HuH-7.5 (cell line): ENCODE measurements at regions not wholly inside any gene's neighbourhood (a gene's known extent, or its start where the extent isn't known, plus 50 kb on each side); places are given as distances from the start of the nearest gene placed in this dataset.
"Not testable (repeated sequence)": the region's sequence is repeated elsewhere in the genome, so short reads cannot be mapped to it uniquely, and the experiment has no call there.

Experiments
- DNase-seq: peaks from one replicate; pipeline ENCODE4 v3.0.0; 2011; ENCODE audit warnings: low spot score

DNA sequence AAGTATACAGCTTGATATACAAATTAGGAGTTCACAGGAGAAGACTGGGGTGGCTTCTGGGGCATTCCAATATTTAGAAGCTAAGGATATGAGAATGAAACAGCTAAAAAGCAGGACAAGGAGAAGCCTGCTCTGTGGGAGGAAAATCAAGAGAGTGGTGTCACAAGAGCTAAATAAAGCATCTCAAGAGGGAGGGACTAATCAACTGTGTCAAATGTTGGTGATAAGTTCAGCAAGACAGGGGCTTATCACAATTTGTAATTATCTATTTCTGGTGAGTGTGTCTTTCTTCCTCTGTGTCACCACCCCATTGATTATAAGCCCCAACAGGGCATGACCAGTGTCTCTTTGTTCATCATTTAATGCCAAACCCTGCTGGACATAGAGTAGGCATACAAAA, 295.8 kb upstream of the DUSP10 start:
- no peak for DNase-seq

DNA sequence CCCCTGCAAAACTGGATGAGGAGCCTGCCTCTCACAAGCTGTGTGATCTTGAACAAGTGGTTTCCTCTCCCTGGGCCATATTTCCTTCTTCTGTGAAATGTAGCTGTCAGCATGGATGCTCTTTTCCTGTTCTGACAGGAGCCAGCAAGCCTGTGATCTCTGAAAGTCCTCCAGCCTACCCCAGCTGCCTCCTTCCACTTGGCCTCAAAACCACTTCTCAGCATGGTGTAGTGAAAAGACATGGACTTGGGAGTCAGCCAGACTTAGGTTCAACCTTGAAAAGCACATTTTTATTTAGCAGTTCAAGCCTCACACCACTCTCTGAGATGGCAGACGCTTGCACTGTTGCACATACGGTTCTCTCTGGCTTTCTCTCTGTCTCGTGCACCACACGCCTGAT, 292.9 kb upstream of the DUSP10 start:
- DNase-seq = no peak

- no peak for DNase-seq
Observed at GRCh38 chr1:222033450-222033849, 291.6 kb upstream of the DUSP10 start.

DNA sequence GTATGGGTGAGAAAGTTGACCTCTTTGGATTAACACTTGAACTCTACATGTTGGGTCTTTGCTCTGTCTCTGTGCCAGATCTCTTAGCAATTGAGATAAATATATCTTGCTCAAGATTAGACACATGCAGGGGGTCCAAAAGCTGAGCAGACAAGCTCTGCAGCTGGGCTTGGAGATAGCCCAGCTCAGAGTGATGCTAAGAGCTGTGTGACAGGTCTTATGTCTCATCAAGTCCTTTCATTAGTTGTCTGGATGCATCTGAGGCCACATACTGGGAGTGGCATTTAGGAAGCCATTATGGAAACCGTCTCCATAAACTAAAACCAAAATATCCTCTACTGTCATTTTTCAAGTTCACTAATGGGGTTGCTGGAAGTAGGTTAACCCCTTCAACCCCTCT, 289.4 kb upstream of the DUSP10 start:
- DNase-seq = no peak

DNA sequence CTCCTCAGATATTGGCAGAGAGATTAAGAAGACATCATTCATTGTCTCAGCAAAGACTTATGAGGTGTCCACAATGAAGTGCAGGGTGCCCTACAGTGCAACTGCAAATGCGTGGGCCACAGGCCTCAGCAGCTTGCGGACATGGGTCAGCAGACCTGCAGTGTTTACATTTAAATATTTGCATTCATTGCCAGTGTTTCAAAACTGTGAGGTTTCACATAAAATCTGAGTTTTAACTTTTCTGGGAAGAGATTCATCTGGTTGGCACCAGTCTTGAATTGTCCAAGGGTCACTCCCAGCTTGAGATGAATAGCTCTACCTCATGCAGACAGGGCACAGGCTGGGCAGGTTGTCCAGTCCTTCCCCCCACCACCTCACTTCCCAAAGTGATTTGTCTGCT, 286.8 kb upstream of the DUSP10 start:
- no peak for DNase-seq

- no peak for DNase-seq
Observed at GRCh38 chr1:222028116-222028515, 286.2 kb upstream of the DUSP10 start.

GRCh38 chr1:222026280-222026679, 284.4 kb upstream of the DUSP10 start:
- DNase-seq = no peak

GRCh38 chr1:222023025-222023424, 281.1 kb upstream of the DUSP10 start:
- no peak for DNase-seq

GRCh38 chr1:222021129-222021528, 279.2 kb upstream of the DUSP10 start:
- no peak for DNase-seq

DNA sequence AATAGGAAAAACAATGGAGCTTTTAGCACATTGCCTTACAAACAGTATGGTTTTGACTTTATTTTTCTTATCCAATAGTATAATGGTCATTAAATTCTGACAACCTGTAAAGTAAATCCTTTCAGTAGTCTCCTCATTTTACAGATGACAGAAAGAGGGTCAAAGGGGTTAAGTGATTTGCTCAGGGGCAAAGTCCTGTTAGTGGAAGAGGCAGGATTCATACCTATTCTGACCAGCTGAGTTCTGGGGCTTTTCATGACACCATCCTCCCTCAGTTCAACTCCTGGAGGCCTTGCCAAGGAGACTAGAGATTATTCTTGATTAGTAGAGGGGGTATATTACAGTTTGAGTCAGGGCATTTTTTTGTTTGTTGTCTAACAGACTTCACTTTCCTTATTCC, 278.7 kb upstream of the DUSP10 start:
- DNase-seq = no peak

- DNase-seq = no peak
Observed at GRCh38 chr1:222019029-222019428, 277.1 kb upstream of the DUSP10 start.

- DNase-seq = no peak
Observed at GRCh38 chr1:222018041-222018440, 276.2 kb upstream of the DUSP10 start.

- DNase-seq = no peak
Observed at GRCh38 chr1:222015686-222016085, 273.8 kb upstream of the DUSP10 start.

GRCh38 chr1:222014001-222014400, 272.1 kb upstream of the DUSP10 start:
- DNase-seq = no peak

DNA sequence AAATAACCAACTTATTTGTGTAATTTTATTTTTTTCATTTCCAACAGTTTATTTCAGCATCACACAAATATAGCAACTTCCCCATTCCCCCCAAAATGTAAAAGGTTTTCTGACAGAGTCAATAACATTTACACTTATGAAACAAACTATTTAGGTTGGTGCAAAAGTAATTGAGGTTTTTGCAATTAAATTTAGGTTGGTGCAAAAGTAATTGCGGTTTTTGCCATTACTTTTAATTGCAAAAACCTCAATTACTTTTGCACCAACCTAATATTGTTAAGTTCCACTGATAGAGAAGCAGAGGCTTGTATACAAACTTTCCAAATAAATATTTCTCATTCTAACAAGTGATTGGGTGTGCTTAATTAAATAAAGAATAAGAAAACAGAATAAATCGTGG, 270.9 kb upstream of the DUSP10 start:
- no peak for DNase-seq

GRCh38 chr1:222010306-222010705, 268.4 kb upstream of the DUSP10 start:
- no peak for DNase-seq

DNA sequence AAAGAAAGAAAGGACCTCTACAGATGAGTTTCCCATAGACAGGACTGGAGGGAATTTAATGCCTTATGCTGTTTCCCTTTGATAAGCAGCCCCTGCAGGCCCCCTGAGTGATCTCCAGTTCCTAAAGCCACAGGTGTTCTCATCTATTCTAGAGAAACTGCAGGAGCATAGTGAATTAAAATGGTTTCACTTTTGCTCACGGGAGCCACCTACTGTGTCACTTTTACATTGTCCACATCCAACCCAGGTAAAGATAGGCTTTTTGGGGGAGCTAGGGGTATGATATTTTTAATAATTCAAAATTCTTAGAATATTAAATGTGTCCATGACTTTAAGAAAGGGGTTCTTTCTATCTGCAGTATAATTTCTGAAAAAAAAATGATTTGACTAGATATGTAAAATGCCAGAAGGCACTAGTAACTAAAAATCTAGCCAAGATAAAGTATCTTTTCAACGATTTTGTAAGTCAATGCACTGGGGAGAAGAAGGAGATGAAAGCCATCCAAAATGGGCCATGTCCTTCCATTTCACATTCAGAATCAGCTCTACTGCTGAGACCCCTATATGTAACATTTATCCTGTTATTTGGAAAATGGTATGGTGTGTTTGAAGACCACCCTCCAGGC, 267.3 kb upstream of the DUSP10 start:
- no peak for DNase-seq

- DNase-seq = no peak
Observed at GRCh38 chr1:222006715-222007114, 264.8 kb upstream of the DUSP10 start.

DNA sequence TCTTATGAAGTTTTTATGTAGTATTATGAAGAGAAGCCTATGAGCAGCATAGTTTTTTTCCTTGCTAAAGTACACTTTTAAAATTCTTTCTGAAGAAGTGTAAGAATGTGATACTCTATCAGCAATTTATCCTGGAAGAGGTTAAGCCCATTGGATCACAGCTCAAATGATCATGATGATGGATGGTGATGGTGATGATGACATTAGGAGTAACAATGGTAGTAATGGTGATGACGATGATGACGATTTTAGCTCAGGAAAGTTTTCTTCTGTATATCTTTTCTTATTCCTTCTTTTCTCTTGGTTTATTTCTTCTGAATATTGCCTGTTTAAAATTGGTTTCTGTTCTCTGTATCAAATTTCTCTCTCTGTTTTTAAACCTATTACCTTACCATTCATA, 262.9 kb upstream of the DUSP10 start:
- no peak for DNase-seq

GRCh38 chr1:222004034-222004433, 262.1 kb upstream of the DUSP10 start:
- DNase-seq = no peak

GRCh38 chr1:222002503-222002902, 260.6 kb upstream of the DUSP10 start:
- DNase-seq = no peak

- no peak for DNase-seq
Observed at GRCh38 chr1:222000131-222000530, 258.2 kb upstream of the DUSP10 start.

GRCh38 chr1:221998781-221999180, 256.9 kb upstream of the DUSP10 start:
- no peak for DNase-seq

- no peak for DNase-seq
Observed at GRCh38 chr1:221998186-221998612, 256.3 kb upstream of the DUSP10 start.

- not testable (repeated sequence) for DNase-seq
Observed at GRCh38 chr1:221997012-221997411, 255.1 kb upstream of the DUSP10 start.
